Kidney (tissue), 13 donors: ENCODE measurements at regions not wholly inside any gene's neighbourhood (a gene's known extent, or its start where the extent isn't known, plus 50 kb on each side); places are given as distances from the start of the nearest gene placed in this dataset.

ENCODE experiments used
- DNase-seq, 5 donors: peaks; one replicate each; pipeline ENCODE4 v3.0.0-alpha.2; 2013 to 2020
- FAIRE-seq: peaks from 2 replicates; lab custom pipeline; 2012; peaks lifted over from hg19 to GRCh38; lab: Jason Lieb, UNC
- H3K27ac ChIP-seq, 2 donors: one replicate each; pipeline ENCODE4 v1.7.0; 2013; ENCODE audit warnings: low read depth in 2 of 2, low read length in 2 of 2, inconsistent platforms in 1 of 2
- H3K27me3 ChIP-seq: one replicate; pipeline ENCODE4 v1.7.1; 2013; ENCODE audit warnings: low read length, inconsistent platforms; ENCODE audit not compliant: control insufficient read depth, insufficient read depth
- H3K36me3 ChIP-seq, 3 donors: one replicate each; pipeline versions ENCODE4 v1.7.0 to v1.7.1; 2013; ENCODE audit warnings: low read length in 3 of 3, control low read depth in 1 of 3, inconsistent platforms in 1 of 3; ENCODE audit not compliant: insufficient read depth in 3 of 3, control insufficient read depth in 2 of 3
- H3K4me1 ChIP-seq, 3 donors: one replicate each; pipeline versions ENCODE4 v1.7.0 to v1.7.1; 2013; ENCODE audit warnings: low read length in 3 of 3, inconsistent platforms in 1 of 3, low read depth in 1 of 3; ENCODE audit not compliant: control insufficient read depth in 2 of 3, insufficient read depth in 2 of 3
- H3K4me3 ChIP-seq, 3 donors: one replicate each; pipeline versions ENCODE4 v1.7.0 to v1.8.1; 2013; ENCODE audit warnings: low read length in 3 of 3, control low read depth in 1 of 3, inconsistent platforms in 1 of 3
- H3K9ac ChIP-seq, 3 donors: one replicate each; pipeline versions ENCODE4 v1.7.0 to v1.7.1; 2013; ENCODE audit warnings: low read length in 3 of 3, control low read depth in 1 of 3, inconsistent platforms in 1 of 3
- H3K9me3 ChIP-seq, 3 donors: one replicate each; pipeline versions ENCODE4 v1.7.0 to v1.7.1; 2013; ENCODE audit warnings: low read length in 3 of 3, control low read depth in 1 of 3, inconsistent platforms in 1 of 3; ENCODE audit not compliant: control insufficient read depth in 2 of 3, insufficient read depth in 1 of 3
- intact Hi-C: fragments of 100-400 bp; cut with DNase I; formaldehyde crosslinking; loops from one replicate; pipeline ENCODE4 v1.11.1; 2022
- TF ChIP-seq, protein P1 (sequence below): IDR thresholded peaks from 3 replicates; pipeline ENCODE4 v1.5.1; 2012; ENCODE audit warnings: mild to moderate bottlenecking, moderate library complexity, borderline replicate concordance; ENCODE audit not compliant: insufficient read depth; ENCODE audit errors: extremely low read depth
- donor health status: control.
- donor health status: control.
- donor health status: control.
- donor health status: control.
- donor health status: control.
- donor health status: DM: yes; HTN: yes; CAD: no.
- donor health status: Normal renal cell carcinoma (clear cell type).

DNA sequence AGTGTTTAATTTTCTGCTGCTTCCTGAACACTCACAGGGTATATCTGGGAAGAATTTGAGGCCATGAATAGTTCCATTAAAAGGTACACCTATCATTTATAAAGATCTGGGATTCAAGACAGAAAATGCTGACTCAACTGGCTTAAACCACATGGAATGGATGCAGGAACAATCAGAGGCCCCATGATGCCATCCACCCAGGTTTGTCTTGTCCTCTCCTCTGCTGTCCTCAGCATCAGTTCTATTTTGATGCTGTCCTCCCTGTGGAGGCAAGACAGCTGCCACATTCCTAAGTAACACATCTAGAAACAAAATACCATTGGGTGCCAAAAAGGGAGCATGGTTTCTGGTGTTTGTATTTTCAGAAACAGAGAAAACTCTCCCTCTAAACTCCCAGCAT is 143.4 kb downstream of the ELOVL4 start:
- Histone ChIP-seq H3K4me1 (no peaks in the 10 kb centered on the region), H3K36me3 (no peaks in the 10 kb centered on the region), H3K4me3 (no peak overlapping the region), H3K9me3 (no peaks in the 10 kb centered on the region), H3K27me3 (no peaks in the 10 kb centered on the region), H3K9ac (no peak overlapping the region), H3K27ac (no peak overlapping the region)
- DNase-seq: no peak
- intact Hi-C loops: no loop called here
- no peak for FAIRE-seq
- TF ChIP-seq, protein P1, sequence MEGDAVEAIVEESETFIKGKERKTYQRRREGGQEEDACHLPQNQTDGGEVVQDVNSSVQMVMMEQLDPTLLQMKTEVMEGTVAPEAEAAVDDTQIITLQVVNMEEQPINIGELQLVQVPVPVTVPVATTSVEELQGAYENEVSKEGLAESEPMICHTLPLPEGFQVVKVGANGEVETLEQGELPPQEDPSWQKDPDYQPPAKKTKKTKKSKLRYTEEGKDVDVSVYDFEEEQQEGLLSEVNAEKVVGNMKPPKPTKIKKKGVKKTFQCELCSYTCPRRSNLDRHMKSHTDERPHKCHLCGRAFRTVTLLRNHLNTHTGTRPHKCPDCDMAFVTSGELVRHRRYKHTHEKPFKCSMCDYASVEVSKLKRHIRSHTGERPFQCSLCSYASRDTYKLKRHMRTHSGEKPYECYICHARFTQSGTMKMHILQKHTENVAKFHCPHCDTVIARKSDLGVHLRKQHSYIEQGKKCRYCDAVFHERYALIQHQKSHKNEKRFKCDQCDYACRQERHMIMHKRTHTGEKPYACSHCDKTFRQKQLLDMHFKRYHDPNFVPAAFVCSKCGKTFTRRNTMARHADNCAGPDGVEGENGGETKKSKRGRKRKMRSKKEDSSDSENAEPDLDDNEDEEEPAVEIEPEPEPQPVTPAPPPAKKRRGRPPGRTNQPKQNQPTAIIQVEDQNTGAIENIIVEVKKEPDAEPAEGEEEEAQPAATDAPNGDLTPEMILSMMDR: no peak

DNA sequence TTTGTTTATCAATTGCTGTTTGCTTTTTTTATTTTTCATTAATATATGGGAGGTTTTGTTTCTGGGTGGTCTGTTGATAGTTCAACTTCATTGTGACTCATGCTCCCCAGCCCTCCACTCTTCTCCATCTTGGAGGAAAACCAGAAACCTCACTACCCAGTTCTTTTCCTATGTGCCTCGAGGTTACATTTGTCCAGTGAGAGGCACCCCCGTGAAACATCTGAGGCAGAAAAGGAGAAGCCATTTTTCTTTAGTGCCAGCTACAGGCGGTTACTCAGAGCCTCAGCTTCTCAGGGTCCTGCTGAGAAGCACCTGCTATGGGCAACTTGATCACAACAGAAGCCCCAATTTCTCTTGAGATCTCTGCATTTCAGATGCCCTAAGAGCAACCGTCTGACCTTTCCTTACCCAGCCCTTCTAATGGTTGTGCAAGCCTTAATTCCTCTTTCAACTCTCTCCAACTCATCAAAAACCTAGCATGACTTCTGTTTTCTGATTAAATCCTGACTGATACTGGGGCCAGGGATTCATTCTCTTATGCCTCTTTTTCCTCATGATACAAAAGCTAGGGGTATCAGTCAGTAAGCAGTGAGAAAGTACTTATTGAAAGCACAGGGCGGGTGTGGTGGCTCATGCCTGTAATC is 144.6 kb downstream of the ELOVL4 start:
- Histone ChIP-seq H3K27ac (no peak overlapping the region), H3K4me1 (no peaks in the 10 kb centered on the region), H3K27me3 (no peaks in the 10 kb centered on the region), H3K36me3 (no peaks in the 10 kb centered on the region), H3K9ac (no peak overlapping the region), H3K4me3 (no peak overlapping the region), H3K9me3 (no peaks in the 10 kb centered on the region)
- DNase-seq: no peak
- FAIRE-seq: no peak
- intact Hi-C loops: no loop called here
- TF ChIP-seq, protein P1: no peak

DNA sequence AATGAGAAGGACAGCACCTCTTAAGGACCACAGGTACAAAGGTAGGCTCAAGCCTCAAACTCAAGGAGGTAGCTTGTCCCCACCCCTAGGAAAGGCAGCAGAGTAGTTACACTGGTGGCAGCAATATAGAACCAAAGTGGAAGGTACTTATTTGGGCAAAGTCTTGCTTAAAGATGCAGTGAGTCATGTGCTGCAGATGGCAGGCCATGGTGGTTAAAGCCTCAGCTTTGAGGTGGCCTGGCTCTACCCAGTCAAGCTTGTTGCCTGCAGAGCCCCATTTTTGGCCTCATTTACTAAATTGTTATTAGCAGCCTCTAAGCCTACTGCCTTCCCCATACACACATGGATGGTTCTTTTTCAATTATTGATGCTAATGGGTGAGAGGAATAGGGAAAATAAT is 146.0 kb downstream of the ELOVL4 start:
- Histone ChIP-seq H3K36me3 (no peaks in the 10 kb centered on the region), H3K4me1 (no peaks in the 10 kb centered on the region), H3K9me3 (no peaks in the 10 kb centered on the region), H3K9ac (no peak overlapping the region), H3K4me3 (no peak overlapping the region), H3K27me3 (no peaks in the 10 kb centered on the region), H3K27ac (no peak overlapping the region)
- no peak for DNase-seq
- no peak for FAIRE-seq
- TF ChIP-seq, protein P1: no peak
- intact Hi-C loops: no loop called here

DNA sequence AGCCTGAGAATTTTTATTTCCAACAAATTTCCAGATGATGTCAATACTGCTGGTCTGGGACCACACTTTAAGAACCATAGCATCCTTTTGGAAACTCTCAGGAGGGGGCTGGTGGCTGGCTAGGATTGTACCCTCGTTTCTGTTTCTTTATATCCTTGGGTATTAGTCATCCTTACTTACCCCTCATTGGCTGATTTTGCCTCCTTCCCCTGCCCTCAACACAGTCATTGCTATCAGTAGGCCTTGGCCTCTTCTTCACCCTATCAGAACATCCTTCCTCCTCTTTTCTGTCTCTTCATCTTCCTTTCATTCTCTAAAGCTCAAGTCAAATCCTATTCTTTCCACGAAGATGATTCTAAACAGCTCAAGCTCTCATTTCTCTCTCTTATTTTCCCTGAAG is 148.5 kb downstream of the ELOVL4 start:
- TF ChIP-seq, protein P1: no peak
- FAIRE-seq (no peak), DNase-seq (no peak)
- H3K27me3 ChIP-seq: no peaks in the 10 kb centered on the region
- H3K36me3 ChIP-seq: no peaks in the 10 kb centered on the region
- no peaks in the 10 kb centered on the region for H3K4me1 ChIP-seq
- intact Hi-C loops: no loop called here
- no peak overlapping the region for H3K4me3 ChIP-seq
- H3K27ac ChIP-seq: no peak overlapping the region
- no peak overlapping the region for H3K9ac ChIP-seq
- H3K9me3 ChIP-seq: no peaks in the 10 kb centered on the region
